Central memory CD8-positive, alpha-beta T cell (primary cell): ENCODE measurements at regions not wholly inside any gene's neighbourhood (a gene's known extent, or its start where the extent isn't known, plus 50 kb on each side); places are given as distances from the start of the nearest gene placed in this dataset.

Experiments used
- ATAC-seq: fragments of 150-1000 bp; cut with Tn5 transposase; replicated peaks from 2 replicates; pipeline ENCODE4 v1.10.0; 2022; ENCODE audit warnings: mild to moderate bottlenecking, moderate FRiP score, moderate number of reproducible peaks; ENCODE audit not compliant: poor library complexity, severe bottlenecking; ENCODE audit errors: extremely low read depth
- DNase-seq, 2 donors: peaks; one replicate each; pipeline ENCODE4 v3.0.0; 2021; ENCODE audit warnings: low spot score in 2 of 2
- H3K27ac Mint-ChIP-seq: one replicate; pipeline ENCODE4 v1.8.0; 2022; ENCODE audit warnings: low read depth, mild to moderate bottlenecking, moderate library complexity, mixed read lengths
- H3K27me3 Mint-ChIP-seq: one replicate; pipeline ENCODE4 v1.8.0; 2022; ENCODE audit warnings: mixed read lengths
- H3K36me3 Mint-ChIP-seq: one replicate; pipeline ENCODE4 v1.8.0; 2022; ENCODE audit warnings: mild to moderate bottlenecking, moderate library complexity, mixed read lengths; ENCODE audit not compliant: insufficient read depth
- H3K4me1 Mint-ChIP-seq: one replicate; pipeline ENCODE4 v1.8.0; 2022; ENCODE audit warnings: mixed read lengths
- H3K4me3 Mint-ChIP-seq: one replicate; pipeline ENCODE4 v1.8.0; 2022; ENCODE audit warnings: mild to moderate bottlenecking, moderate library complexity, mixed read lengths
- H3K9me3 Mint-ChIP-seq: one replicate; pipeline ENCODE4 v1.8.0; 2022; ENCODE audit warnings: mixed read lengths

DNA sequence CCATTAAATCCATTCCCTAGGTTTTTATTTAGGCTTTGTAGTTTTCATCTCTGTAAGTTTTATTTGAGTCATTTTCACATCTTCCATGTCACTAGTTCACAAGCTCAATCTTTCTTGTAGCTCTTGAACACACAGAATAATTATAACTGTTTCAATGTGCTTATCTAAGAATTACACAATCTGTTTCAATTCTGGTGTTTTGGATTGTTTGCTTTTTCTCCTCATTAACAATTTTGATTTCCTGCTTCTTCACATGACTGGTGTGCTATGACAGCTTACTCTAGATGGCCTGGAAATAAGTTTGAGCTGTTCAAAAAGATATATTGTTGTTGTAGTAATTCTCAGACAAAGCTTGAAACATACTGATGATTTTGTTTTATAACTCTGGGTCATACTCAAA lies 1974.1 kb upstream of the NUDT12 start:
- ATAC-seq (no peak), DNase-seq (no peak)
- H3K27me3 Mint-ChIP-seq: no peaks in the 10 kb centered on the region
- no peaks in the 10 kb centered on the region for H3K4me1 Mint-ChIP-seq
- H3K9me3 Mint-ChIP-seq: peaks cover 18% of the 10 kb centered on the region
- no peak overlapping the region for H3K4me3 Mint-ChIP-seq
- no peaks in the 10 kb centered on the region for H3K36me3 Mint-ChIP-seq
- H3K27ac Mint-ChIP-seq: no peak overlapping the region

DNA sequence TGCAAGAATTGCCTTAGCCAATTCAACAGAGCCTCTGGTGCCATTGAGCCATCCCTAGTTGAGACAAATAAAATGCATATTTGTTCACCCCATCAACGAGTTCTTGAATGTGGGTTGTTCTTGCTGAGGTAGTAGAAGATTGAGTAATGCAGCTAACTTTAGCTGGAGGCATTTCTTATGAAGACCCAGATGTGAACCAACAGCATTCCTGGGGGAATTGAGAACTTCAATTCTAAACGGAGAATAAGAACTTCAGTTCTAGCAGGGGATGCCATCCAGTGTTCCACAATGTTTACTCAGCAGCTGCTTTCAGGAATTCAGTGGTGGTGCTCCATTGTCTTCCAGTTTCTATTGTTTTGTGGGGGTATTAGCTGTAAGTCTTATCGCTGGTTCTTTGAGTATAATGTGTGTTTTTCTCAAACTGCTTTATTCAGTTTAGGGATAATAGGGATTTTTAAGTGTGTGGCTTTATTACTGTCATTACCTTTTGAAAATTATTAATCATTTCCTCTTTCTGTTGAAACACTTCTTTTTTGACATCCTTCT lies 1968.2 kb upstream of the NUDT12 start:
- H3K4me1 Mint-ChIP-seq: no peaks in the 10 kb centered on the region
- peaks cover 19% of the 10 kb centered on the region for H3K9me3 Mint-ChIP-seq
- DNase-seq (no peak), ATAC-seq (no peak)
- H3K36me3 Mint-ChIP-seq: no peaks in the 10 kb centered on the region
- H3K4me3 Mint-ChIP-seq: no peak overlapping the region
- no peaks in the 10 kb centered on the region for H3K27me3 Mint-ChIP-seq
- H3K27ac Mint-ChIP-seq: no peak overlapping the region

DNA sequence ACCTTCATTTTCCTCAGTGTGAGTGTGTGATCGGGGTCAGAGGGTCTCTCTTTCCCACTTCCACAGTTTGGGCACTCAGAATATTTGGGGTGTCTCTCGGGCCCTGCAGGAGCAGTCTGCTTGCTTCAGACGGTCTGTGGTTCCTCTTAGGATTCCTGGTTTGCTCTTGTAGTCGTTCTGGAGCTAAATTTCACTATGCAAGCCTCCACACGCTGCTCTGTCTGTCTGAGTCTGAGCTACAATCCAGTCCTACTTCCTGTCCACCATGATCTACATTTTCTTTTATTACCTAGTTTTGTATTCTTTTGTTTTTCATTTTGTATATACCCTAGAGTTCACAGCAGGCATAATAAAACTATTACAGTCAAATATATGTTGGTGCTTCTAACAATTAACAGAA lies 1967.3 kb upstream of the NUDT12 start:
- Mint-ChIP-seq H3K36me3 (no peaks in the 10 kb centered on the region), H3K27me3 (no peaks in the 10 kb centered on the region), H3K4me3 (no peak overlapping the region), H3K9me3 (peaks cover 19% of the 10 kb centered on the region), H3K27ac (no peak overlapping the region), H3K4me1 (no peaks in the 10 kb centered on the region)
- no peak for ATAC-seq
- no peak for DNase-seq

- DNase-seq: no peak
- Mint-ChIP-seq H3K9me3 (peaks cover 16% of the 10 kb centered on the region), H3K4me1 (no peaks in the 10 kb centered on the region), H3K4me3 (no peak overlapping the region), H3K27me3 (no peaks in the 10 kb centered on the region), H3K36me3 (no peaks in the 10 kb centered on the region), H3K27ac (no peak overlapping the region)
- no peak for ATAC-seq
Measured at GRCh38 chr5:105508519-105508918, 1945.9 kb upstream of the NUDT12 start.

DNA sequence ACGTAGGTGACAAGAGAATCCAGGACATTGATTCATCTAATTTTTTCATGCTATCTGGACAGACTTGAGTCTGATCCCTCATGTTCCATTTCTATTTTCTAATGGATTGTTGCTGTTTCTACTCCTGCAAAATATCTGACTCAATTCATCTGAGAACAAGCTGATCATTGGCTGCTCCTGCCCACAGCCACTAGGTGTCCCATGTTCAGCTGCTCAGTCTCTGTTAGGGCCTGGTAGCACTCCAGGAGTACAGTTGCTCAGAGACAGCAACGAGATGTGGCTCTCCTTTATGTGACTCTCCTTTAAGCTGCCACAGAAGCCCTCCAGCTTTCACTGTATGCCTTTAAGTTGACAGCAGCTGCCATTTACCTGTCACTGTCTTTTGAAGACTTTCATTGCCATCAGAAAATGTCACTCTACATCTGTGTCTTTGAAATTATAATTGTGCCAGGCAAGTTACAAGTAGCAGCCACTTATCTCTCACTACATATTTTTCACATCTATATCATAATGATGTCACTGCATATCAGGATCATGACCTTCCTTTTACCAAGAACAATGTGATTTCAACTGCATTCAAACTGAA lies 1944.2 kb upstream of the NUDT12 start:
- H3K4me1 Mint-ChIP-seq: no peaks in the 10 kb centered on the region
- no peak for ATAC-seq
- H3K27me3 Mint-ChIP-seq: no peaks in the 10 kb centered on the region
- DNase-seq: no peak
- H3K9me3 Mint-ChIP-seq: peaks cover 16% of the 10 kb centered on the region
- H3K4me3 Mint-ChIP-seq: no peak overlapping the region
- no peak overlapping the region for H3K27ac Mint-ChIP-seq
- H3K36me3 Mint-ChIP-seq: no peaks in the 10 kb centered on the region

DNA sequence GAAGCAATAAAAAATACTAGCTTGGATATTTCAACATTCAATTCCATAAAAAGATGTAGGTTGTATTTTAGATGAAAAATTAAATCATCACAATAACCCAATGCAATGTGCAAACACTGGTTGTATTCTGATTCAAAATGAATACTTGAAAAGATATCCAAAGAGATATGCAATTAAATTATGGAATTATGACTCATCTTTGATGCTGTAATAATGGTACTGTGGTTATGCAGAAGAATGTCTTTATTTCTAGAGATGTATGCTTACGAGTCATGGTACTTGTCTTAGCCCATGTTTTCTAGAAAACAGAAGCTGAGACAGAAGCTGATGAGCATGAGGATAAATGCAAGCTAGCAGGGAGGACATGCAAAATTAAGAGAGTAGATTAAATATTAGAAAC lies 1941.4 kb upstream of the NUDT12 start:
- peaks cover 11% of the 10 kb centered on the region for H3K9me3 Mint-ChIP-seq
- no peak for ATAC-seq
- no peaks in the 10 kb centered on the region for H3K27me3 Mint-ChIP-seq
- H3K36me3 Mint-ChIP-seq: no peaks in the 10 kb centered on the region
- no peak overlapping the region for H3K4me3 Mint-ChIP-seq
- no peak overlapping the region for H3K27ac Mint-ChIP-seq
- H3K4me1 Mint-ChIP-seq: no peaks in the 10 kb centered on the region
- no peak for DNase-seq

GRCh38 chr5:105501315-105501714 lies 1938.7 kb upstream of the NUDT12 start:
- ATAC-seq: no peak

DNA sequence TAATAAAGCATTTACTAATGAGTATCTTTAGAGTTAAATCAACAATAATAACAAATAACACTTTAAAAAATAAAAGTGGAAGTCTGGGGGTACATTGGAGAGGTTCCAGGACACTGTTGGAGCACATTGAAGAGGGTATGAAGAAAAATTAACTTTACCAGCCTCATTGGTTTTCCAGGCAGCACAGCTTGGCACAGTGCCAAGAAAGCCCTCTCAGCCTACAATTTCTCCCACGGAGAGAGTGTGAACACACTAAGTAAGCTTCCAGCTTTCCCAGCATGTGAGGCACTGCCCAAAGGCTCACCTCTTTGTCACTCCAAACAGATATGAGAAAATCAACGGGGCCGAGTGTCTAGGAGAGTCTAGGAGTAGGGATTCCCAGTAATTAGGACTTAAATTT lies 1912.8 kb upstream of the NUDT12 start:
- ATAC-seq: no peak
- no peak overlapping the region for H3K4me3 Mint-ChIP-seq
- H3K9me3 Mint-ChIP-seq: peaks cover 7% of the 10 kb centered on the region
- DNase-seq: no peak
- H3K4me1 Mint-ChIP-seq: no peaks in the 10 kb centered on the region
- no peak overlapping the region for H3K27ac Mint-ChIP-seq
- H3K27me3 Mint-ChIP-seq: no peaks in the 10 kb centered on the region
- H3K36me3 Mint-ChIP-seq: no peaks in the 10 kb centered on the region

More at GRCh38 chr5:105501315-105501714, 1938.7 kb upstream of the NUDT12 start:
- no peaks in the 10 kb centered on the region for H3K27me3 Mint-ChIP-seq
- H3K9me3 Mint-ChIP-seq: no peaks in the 10 kb centered on the region
- no peak overlapping the region for H3K27ac Mint-ChIP-seq
- no peaks in the 10 kb centered on the region for H3K36me3 Mint-ChIP-seq
- no peak for DNase-seq
- no peak overlapping the region for H3K4me3 Mint-ChIP-seq
- H3K4me1 Mint-ChIP-seq: no peaks in the 10 kb centered on the region

- Mint-ChIP-seq H3K4me3 (no peak overlapping the region), H3K27me3 (no peaks in the 10 kb centered on the region), H3K9me3 (peaks cover 29% of the 10 kb centered on the region), H3K27ac (no peak overlapping the region), H3K36me3 (peaks cover 2% of the 10 kb centered on the region), H3K4me1 (no peaks in the 10 kb centered on the region)
- DNase-seq (no peak), ATAC-seq (no peak)
Measured at GRCh38 chr5:105462377-105462776, 1899.8 kb upstream of the NUDT12 start.

DNA sequence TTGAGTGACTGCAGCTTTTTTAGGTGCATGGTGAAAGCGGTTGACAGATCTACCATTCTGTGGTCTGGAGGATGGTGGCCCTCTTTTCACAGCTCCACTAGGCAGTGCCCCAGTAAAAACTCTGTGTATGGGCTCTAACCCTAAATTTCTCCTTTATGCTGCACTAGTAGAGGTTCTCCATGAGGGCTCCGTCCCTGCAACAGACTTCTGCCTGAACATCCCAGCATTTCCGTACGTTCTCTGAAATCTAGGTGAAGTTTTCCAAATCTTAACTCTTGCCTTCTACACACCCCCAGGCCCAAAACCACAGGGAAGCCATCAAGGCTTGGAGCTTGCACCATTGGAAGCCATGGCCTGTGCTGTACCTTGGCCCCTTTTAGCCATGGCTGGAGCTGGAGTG lies 1898.1 kb upstream of the NUDT12 start:
- ATAC-seq (no peak), DNase-seq (no peak)
- H3K4me3 Mint-ChIP-seq: no peak overlapping the region
- no peaks in the 10 kb centered on the region for H3K36me3 Mint-ChIP-seq
- H3K27ac Mint-ChIP-seq: no peak overlapping the region
- no peaks in the 10 kb centered on the region for H3K4me1 Mint-ChIP-seq
- H3K27me3 Mint-ChIP-seq: no peaks in the 10 kb centered on the region
- peaks cover 20% of the 10 kb centered on the region for H3K9me3 Mint-ChIP-seq

DNA sequence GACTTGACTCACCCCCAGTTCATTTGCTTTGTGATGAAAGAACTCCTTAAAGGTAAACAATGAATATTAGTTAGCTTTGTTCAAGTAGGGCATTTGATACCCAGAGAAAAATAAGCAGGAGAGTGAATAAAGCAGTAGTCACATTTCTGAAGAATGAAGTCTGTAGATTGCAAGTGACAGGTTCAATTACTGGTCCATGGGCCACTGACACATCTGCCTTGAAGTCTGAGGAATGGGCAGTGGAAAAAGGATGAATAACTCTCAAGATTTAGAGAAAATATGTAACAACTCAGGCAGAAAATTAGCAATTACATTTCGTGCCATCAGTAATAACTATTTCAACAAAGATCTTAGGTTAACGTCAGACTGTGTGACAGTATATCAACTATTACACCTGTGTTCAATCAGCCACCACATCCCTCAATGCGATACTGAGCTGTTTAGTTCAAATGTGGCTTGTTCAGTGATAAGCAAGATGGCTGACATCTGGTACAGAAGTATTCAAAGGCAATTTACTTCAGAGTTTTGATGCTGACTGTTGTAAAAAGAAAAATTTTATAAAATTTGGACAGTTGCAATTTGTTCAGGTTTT lies 1890.7 kb upstream of the NUDT12 start:
- no peak overlapping the region for H3K4me3 Mint-ChIP-seq
- no peak for ATAC-seq
- DNase-seq: no peak
- H3K36me3 Mint-ChIP-seq: peaks cover 1% of the 10 kb centered on the region
- H3K27ac Mint-ChIP-seq: no peak overlapping the region
- no peaks in the 10 kb centered on the region for H3K27me3 Mint-ChIP-seq
- peaks cover 14% of the 10 kb centered on the region for H3K9me3 Mint-ChIP-seq
- H3K4me1 Mint-ChIP-seq: no peaks in the 10 kb centered on the region

DNA sequence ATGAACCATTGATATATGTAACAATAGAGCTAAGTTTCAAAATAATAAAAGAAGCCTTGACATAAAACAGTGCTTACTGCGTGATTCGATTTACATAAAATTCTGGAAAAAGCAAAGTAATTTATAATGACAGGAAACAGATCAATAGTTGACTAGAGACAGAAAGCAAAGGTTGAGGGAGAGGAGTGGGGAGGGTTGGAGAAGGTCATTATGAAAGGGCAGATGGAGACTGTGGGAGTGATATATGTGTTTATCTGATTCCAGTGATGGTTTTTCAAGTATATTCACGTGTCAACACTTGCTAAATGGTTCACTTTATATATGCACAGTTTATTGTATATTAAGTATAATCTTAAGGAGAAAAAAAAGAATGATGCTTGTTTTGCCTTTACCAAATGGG lies 1885.7 kb upstream of the NUDT12 start:
- DNase-seq (no peak), ATAC-seq (no peak)
- Mint-ChIP-seq H3K27ac (no peak overlapping the region), H3K27me3 (no peaks in the 10 kb centered on the region), H3K4me3 (no peak overlapping the region), H3K4me1 (no peaks in the 10 kb centered on the region), H3K9me3 (peaks cover 20% of the 10 kb centered on the region), H3K36me3 (peaks cover 1% of the 10 kb centered on the region)

DNA sequence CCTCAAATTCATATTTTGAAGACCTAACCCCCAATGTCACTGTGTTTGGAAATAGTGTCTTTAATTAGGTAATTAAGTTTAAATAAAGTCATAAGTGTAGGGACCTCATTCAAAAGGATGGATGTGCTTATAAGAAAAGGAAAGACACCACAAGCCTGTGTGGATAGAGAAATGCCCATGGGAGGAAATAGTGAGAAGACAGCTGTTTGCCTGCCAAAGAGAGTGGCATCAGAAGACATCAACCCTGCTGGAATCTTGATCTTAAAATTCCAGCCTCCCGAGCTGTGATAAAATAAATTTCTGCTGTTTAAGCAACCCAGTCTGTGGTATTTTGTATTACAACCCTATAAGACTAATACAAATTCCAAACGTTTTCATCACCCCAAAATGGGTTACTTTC lies 1867.9 kb upstream of the NUDT12 start:
- H3K36me3 Mint-ChIP-seq: no peaks in the 10 kb centered on the region
- H3K9me3 Mint-ChIP-seq: peaks cover 13% of the 10 kb centered on the region
- H3K27me3 Mint-ChIP-seq: no peaks in the 10 kb centered on the region
- H3K27ac Mint-ChIP-seq: no peak overlapping the region
- ATAC-seq (no peak), DNase-seq (no peak)
- no peaks in the 10 kb centered on the region for H3K4me1 Mint-ChIP-seq
- H3K4me3 Mint-ChIP-seq: no peak overlapping the region
